SU-DHL-6 (cell line): ENCODE measurements at regions not wholly inside any gene's neighbourhood (a gene's known extent, or its start where the extent isn't known, plus 50 kb on each side); places are given as distances from the start of the nearest gene placed in this dataset.

Experiments
- H2AFZ ChIP-seq: fragments of 200-600 bp; sonication (generic); 2 replicates; pipeline ENCODE4 v1.6.1; 2014; ENCODE audit warnings: low read depth, mild to moderate bottlenecking, moderate library complexity, mixed read lengths, antibody characterized with exemption, low read length; ENCODE audit not compliant: severe bottlenecking
- H3F3A ChIP-seq: fragments of 200-600 bp; shearing (Covaris generic); 2 replicates; pipeline ENCODE4 v1.6.0; 2016; ENCODE audit warnings: antibody characterized with exemption, mild to moderate bottlenecking; ENCODE audit not compliant: insufficient read depth
- H3K27ac ChIP-seq: fragments of 200-600 bp; sonication (generic); 2 replicates; pipeline ENCODE4 v1.5.1; 2016; ENCODE audit warnings: low read depth, mild to moderate bottlenecking, low read length, moderate library complexity, mixed read lengths
- H3K27me3 ChIP-seq: fragments of 200-600 bp; sonication (generic), shearing (Covaris generic); 2 replicates; pipeline ENCODE4 v1.6.0; 2014; ENCODE audit warnings: mild to moderate bottlenecking, low read length
- H3K36me3 ChIP-seq: fragments of 200-600 bp; sonication (generic); 2 replicates; pipeline ENCODE4 v1.6.1; 2014; ENCODE audit warnings: mild to moderate bottlenecking, low read length, mixed read lengths
- H3K4me2 ChIP-seq: fragments of 300-600, 200-600 bp; shearing (Covaris generic), sonication (generic); 2 replicates; pipeline ENCODE4 v1.6.0; 2014; ENCODE audit warnings: low read length, low read depth, mild to moderate bottlenecking; ENCODE audit not compliant: poor library complexity, severe bottlenecking
- H3K4me3 ChIP-seq: fragments of 200-600 bp; sonication (generic); 2 replicates; pipeline ENCODE4 v1.5.1; 2014; ENCODE audit warnings: antibody characterized with exemption, low read length, mild to moderate bottlenecking, mixed read lengths; ENCODE audit not compliant: insufficient read depth, poor library complexity, severe bottlenecking
- H3K79me2 ChIP-seq: fragments of 200-600 bp; sonication (generic); 2 replicates; pipeline ENCODE4 v1.6.1; 2014; ENCODE audit warnings: mild to moderate bottlenecking, low read length, moderate library complexity; ENCODE audit not compliant: insufficient read depth
- H3K9ac ChIP-seq: fragments of 200-600 bp; sonication (generic); 2 replicates; pipeline ENCODE4 v1.7.0; 2014; ENCODE audit warnings: mild to moderate bottlenecking, low read length
- H3K9me2 ChIP-seq: fragments of 200-600 bp; sonication (generic); replicated peaks from 2 replicates; pipeline ENCODE4 v1.6.1; 2014; ENCODE audit warnings: low read length; ENCODE audit not compliant: insufficient read depth
- H3K9me3 ChIP-seq: fragments of 200-600 bp; sonication (generic); 2 replicates; pipeline ENCODE4 v1.6.1; 2014; ENCODE audit warnings: low read length, mixed read lengths; ENCODE audit not compliant: insufficient read depth
- H4K20me1 ChIP-seq: fragments of 200-600 bp; sonication (generic); 2 replicates; pipeline ENCODE4 v1.6.1; 2014; ENCODE audit warnings: low read depth, mild to moderate bottlenecking, antibody characterized with exemption, low read length, moderate library complexity, mixed read lengths
- EZH2phosphoT487 ChIP-seq: fragments of 200-600 bp; sonication (generic), shearing (Covaris generic); conservative IDR thresholded peaks from 2 replicates; pipeline ENCODE4 v1.6.1; 2018; ENCODE audit warnings: mild to moderate bottlenecking, antibody characterized with exemption, low read length, moderate library complexity, mixed read lengths
- TF ChIP-seq, protein P1 (sequence below): fragments of 200-600 bp; sonication (generic); IDR thresholded peaks from one replicate; pipeline ENCODE4 v1.5.1; 2017; ENCODE audit warnings: antibody characterized with exemption, mild to moderate bottlenecking, low read length, moderate library complexity; ENCODE audit not compliant: insufficient read depth, poor library complexity, severe bottlenecking

DNA sequence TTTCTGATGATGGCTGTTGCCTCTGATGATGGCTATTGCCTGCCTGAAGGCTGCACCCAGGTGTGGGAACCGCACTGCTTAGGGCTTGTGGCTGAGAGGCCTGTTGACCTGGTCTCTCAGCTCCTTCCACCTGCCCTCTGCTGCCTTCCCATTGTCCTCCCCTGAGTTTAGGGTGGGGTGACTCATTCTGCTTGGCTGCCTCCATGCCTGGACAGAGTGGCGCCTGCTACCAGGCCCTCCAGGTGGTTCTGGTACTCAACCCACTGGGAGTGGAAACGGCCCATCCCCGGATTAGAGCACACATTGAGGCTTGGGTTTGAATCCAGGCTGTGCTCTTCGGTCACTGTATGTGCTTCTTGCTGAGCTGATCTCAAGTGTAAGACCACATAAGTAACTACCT is 120.6 kb downstream of the SEM1 start:
- Histone ChIP-seq H3K27me3 (no peaks in the 10 kb centered on the region), H3K9me2 (no peaks in the 10 kb centered on the region), H3K79me2 (no peaks in the 10 kb centered on the region), H2AFZ (no peak overlapping the region), H3K9ac (no peak overlapping the region), H4K20me1 (no peaks in the 10 kb centered on the region), H3K9me3 (no peaks in the 10 kb centered on the region), H3K27ac (no peak overlapping the region), H3K36me3 (no peaks in the 10 kb centered on the region), H3F3A (no peaks in the 10 kb centered on the region), H3K4me3 (no peak overlapping the region), H3K4me2 (no peak overlapping the region)
- TF ChIP-seq, protein P1, sequence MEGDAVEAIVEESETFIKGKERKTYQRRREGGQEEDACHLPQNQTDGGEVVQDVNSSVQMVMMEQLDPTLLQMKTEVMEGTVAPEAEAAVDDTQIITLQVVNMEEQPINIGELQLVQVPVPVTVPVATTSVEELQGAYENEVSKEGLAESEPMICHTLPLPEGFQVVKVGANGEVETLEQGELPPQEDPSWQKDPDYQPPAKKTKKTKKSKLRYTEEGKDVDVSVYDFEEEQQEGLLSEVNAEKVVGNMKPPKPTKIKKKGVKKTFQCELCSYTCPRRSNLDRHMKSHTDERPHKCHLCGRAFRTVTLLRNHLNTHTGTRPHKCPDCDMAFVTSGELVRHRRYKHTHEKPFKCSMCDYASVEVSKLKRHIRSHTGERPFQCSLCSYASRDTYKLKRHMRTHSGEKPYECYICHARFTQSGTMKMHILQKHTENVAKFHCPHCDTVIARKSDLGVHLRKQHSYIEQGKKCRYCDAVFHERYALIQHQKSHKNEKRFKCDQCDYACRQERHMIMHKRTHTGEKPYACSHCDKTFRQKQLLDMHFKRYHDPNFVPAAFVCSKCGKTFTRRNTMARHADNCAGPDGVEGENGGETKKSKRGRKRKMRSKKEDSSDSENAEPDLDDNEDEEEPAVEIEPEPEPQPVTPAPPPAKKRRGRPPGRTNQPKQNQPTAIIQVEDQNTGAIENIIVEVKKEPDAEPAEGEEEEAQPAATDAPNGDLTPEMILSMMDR, result no peak
- TF ChIP-seq EZH2phosphoT487, result no peak

DNA sequence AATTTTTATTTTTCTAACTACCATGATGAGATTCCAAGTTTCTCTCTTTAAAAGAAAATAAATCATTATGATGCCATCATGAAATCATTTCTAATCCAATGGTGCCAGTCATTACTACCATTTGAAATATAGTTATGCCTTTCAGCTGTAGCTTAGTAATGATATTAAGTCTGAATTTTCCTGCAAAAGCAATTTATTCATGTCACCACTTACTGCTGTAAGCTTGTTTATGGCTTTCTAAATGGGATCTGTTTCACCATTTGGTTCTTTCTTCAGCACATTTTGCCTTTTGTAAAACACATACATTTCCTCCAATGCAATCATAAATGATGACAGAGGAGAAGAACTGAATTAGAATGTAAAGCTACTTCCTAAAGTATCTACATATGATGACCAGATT is 130.5 kb downstream of the SEM1 start:
- TF ChIP-seq, protein P1, result no peak
- no peak for TF ChIP-seq EZH2phosphoT487
- Histone ChIP-seq H3K4me2 (no peak overlapping the region), H3K9me3 (no peaks in the 10 kb centered on the region)

DNA sequence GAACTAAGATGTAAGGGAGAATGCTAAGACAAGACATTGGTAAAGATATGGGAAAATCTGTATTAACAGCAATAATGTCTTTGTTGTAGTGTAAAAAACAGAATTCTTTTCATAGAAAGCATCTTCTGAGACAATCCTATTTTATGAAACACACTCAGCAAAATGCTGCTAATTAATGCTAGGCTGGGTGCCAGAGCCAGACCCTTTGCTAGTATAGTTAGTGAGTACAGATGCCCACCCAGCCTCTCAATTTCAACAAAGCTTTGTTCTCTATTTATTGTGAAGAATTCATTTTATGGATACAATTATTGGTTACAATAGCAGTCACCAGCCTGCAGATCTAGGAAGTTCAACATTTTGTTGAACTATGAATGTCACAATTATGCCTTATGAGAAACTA is 131.0 kb downstream of the SEM1 start:
- Histone ChIP-seq H3K4me2 (no peak overlapping the region), H3K27ac (no peak overlapping the region), H3K4me3 (no peak overlapping the region), H3F3A (no peaks in the 10 kb centered on the region), H3K36me3 (no peaks in the 10 kb centered on the region), H4K20me1 (no peaks in the 10 kb centered on the region), H3K27me3 (no peaks in the 10 kb centered on the region), H3K9ac (no peak overlapping the region), H3K9me2 (no peaks in the 10 kb centered on the region), H3K79me2 (no peaks in the 10 kb centered on the region), H3K9me3 (no peaks in the 10 kb centered on the region), H2AFZ (no peak overlapping the region)
- TF ChIP-seq, protein P1, result no peak
- no peak for TF ChIP-seq EZH2phosphoT487

More for the DNA sequence above, 130.5 kb downstream of the SEM1 start:
- Histone ChIP-seq H3K27me3 (no peaks in the 10 kb centered on the region), H3K36me3 (no peaks in the 10 kb centered on the region), H3K27ac (no peak overlapping the region), H4K20me1 (no peaks in the 10 kb centered on the region), H2AFZ (no peak overlapping the region), H3K9ac (no peak overlapping the region), H3K79me2 (no peaks in the 10 kb centered on the region), H3F3A (no peaks in the 10 kb centered on the region), H3K4me3 (no peak overlapping the region), H3K9me2 (no peaks in the 10 kb centered on the region)

DNA sequence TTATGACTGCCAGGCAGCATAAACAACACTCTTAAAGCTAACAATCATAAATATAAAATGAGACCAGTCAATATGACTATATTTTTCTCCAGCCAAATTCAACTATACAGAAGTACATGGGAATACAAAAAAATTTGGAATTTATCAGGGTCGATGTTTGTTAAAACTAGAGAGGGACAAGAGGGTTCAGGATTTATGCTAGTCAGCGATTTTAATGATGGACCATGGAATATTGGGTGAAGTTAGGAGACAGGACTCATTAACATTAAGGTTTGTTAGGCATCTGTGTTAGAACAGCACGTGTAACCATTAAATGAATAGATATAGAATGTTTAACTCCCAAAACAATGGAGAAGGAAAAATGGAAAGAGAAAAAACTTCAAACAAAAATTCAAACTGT is 146.2 kb downstream of the SEM1 start:
- TF ChIP-seq EZH2phosphoT487, result no peak
- TF ChIP-seq, protein P1, result no peak
- Histone ChIP-seq H2AFZ (no peak overlapping the region), H3K79me2 (no peaks in the 10 kb centered on the region), H3K4me3 (no peak overlapping the region), H3K4me2 (no peak overlapping the region), H3K9ac (no peak overlapping the region), H3K36me3 (no peaks in the 10 kb centered on the region), H3F3A (no peaks in the 10 kb centered on the region), H3K27me3 (no peaks in the 10 kb centered on the region), H3K9me2 (no peaks in the 10 kb centered on the region), H4K20me1 (no peaks in the 10 kb centered on the region; the same call in 1 of the 2 replicates), H3K27ac (no peak overlapping the region), H3K9me3 (no peaks in the 10 kb centered on the region)
